PC-9 (cell line): ENCODE measurements at regions not wholly inside any gene's neighbourhood (a gene's known extent, or its start where the extent isn't known, plus 50 kb on each side); places are given as distances from the start of the nearest gene placed in this dataset.

ENCODE experiments used
- BruUV-seq: library from RNA; stranded (reverse); fragments of 400-500 nt; replicated peaks from 2 replicates; lab custom pipeline; 2021; lab: Mats Ljungman, UMichigan
- CTCF ChIA-PET: fragments of 300-600 bp; sonication (Branson Sonifier 250); formaldehyde crosslinking; loops from one replicate; lab custom pipeline; 2022; ENCODE audit warnings: antibody characterized with exemption; lab: Charles Lee
- POLR2A ChIA-PET: fragments of 300-600 bp; sonication (Branson Sonifier 250); formaldehyde crosslinking; loops from one replicate; lab custom pipeline; 2022; ENCODE audit warnings: antibody characterized with exemption; ENCODE audit not compliant: unreplicated experiment; lab: Charles Lee
- DNase-seq, 2 experiments: peaks; one replicate each; pipeline versions ENCODE4 v3.0.0 to v3.0.0-alpha.2; 2015 to 2022; ENCODE audit warnings: mixed read lengths in 1 of 2
- H2AFZ ChIP-seq: fragments of 200-600 bp; sonication (generic); 2 replicates; pipeline ENCODE4 v1.8.1; 2017; ENCODE audit warnings: antibody characterized with exemption
- H3F3A ChIP-seq: fragments of 200-600 bp; sonication (generic); 2 replicates; pipeline ENCODE4 v1.8.1; 2017; ENCODE audit warnings: antibody characterized with exemption, mild to moderate bottlenecking, low read depth; ENCODE audit not compliant: insufficient read depth
- H3K27ac ChIP-seq: fragments of 200-600 bp; sonication (generic); 2 replicates; pipeline ENCODE4 v1.6.1; 2016; ENCODE audit warnings: mixed run types
- H3K27me3 ChIP-seq: fragments of 200-600 bp; sonication (generic); 2 replicates; pipeline ENCODE4 v1.6.1; 2016; ENCODE audit warnings: low read depth, mixed run types; ENCODE audit not compliant: insufficient read depth
- H3K36me3 ChIP-seq: fragments of 200-600 bp; sonication (generic); 2 replicates; pipeline ENCODE4 v1.6.1; 2016; ENCODE audit warnings: low read depth, mixed run types
- H3K4me1 ChIP-seq: fragments of 200-600 bp; sonication (generic); replicated peaks from 2 replicates; pipeline ENCODE4 v1.6.1; 2016; ENCODE audit warnings: mixed run types; ENCODE audit not compliant: insufficient read depth
- H3K4me2 ChIP-seq: fragments of 200-600 bp; sonication (generic); 2 replicates; pipeline ENCODE4 v1.6.1; 2017; ENCODE audit warnings: mixed run types
- H3K4me3 ChIP-seq: fragments of 200-600 bp; sonication (generic); 2 replicates; pipeline ENCODE4 v1.6.1; 2016; ENCODE audit warnings: mixed run types
- H3K79me2 ChIP-seq: fragments of 200-600 bp; sonication (generic); 2 replicates; pipeline ENCODE4 v1.6.1; 2017; ENCODE audit warnings: low read depth, mixed run types
- H3K9me2 ChIP-seq: fragments of 200-600 bp; sonication (generic); 2 replicates; pipeline ENCODE4 v1.8.1; 2017; ENCODE audit warnings: mild to moderate bottlenecking; ENCODE audit not compliant: insufficient read depth
- H3K9me3 ChIP-seq: fragments of 200-600 bp; sonication (generic); 2 replicates; pipeline ENCODE4 v1.8.1; 2016; ENCODE audit warnings: low read depth; ENCODE audit not compliant: insufficient read depth
- H4K20me1 ChIP-seq: fragments of 200-600 bp; sonication (generic); 2 replicates; pipeline ENCODE4 v1.8.1; 2017; ENCODE audit not compliant: insufficient read depth
- CTCF ChIP-seq: fragments of 200-600 bp; sonication (generic); conservative IDR thresholded peaks from 2 replicates; pipeline ENCODE4 v1.6.1; 2017; ENCODE audit warnings: mixed run types, antibody characterized with exemption, mild to moderate bottlenecking, moderate library complexity
- EZH2 ChIP-seq: fragments of 200-600 bp; sonication (generic); IDR thresholded peaks from 2 replicates; pipeline ENCODE4 v1.8.0; 2017; ENCODE audit warnings: antibody characterized with exemption, low read depth
- intact Hi-C: fragments of 100-400 bp; cut with micrococcal nuclease; formaldehyde crosslinking; loops from one replicate; pipeline ENCODE4 v1.10.0; 2022; ENCODE audit not compliant: unreplicated experiment

- CTCF ChIA-PET = no interaction called here
- no TSS peak for BruUV-seq
- Histone ChIP-seq H3K79me2 (no peaks in the 10 kb centered on the region), H3K4me3 (no peak overlapping the region), H2AFZ (no peak overlapping the region), H4K20me1 (no peaks in the 10 kb centered on the region), H3K9me2 (no peaks in the 10 kb centered on the region), H3K9me3 (no peaks in the 10 kb centered on the region), H3K27ac (no peak overlapping the region), H3K36me3 (no peaks in the 10 kb centered on the region), H3F3A (no peaks in the 10 kb centered on the region), H3K4me1 (no peaks in the 10 kb centered on the region), H3K27me3 (no peaks in the 10 kb centered on the region), H3K4me2 (no peak overlapping the region)
- POLR2A ChIA-PET = no interaction called here
- no peak for DNase-seq
- TF ChIP-seq EZH2 (no peak), CTCF (peak; percentile 57)
- intact Hi-C loops = loop anchor here (1.0 kb wide), 1 partner anchor 375 kb away; no protein-coding TSS in a partner anchor
Observed at GRCh38 chrX:10725071-10725470, 104.7 kb upstream of the MID1 start.

GRCh38 chrX:10726647-10727046 is 106.3 kb upstream of the MID1 start:
- CTCF ChIA-PET = no interaction called here

DNA sequence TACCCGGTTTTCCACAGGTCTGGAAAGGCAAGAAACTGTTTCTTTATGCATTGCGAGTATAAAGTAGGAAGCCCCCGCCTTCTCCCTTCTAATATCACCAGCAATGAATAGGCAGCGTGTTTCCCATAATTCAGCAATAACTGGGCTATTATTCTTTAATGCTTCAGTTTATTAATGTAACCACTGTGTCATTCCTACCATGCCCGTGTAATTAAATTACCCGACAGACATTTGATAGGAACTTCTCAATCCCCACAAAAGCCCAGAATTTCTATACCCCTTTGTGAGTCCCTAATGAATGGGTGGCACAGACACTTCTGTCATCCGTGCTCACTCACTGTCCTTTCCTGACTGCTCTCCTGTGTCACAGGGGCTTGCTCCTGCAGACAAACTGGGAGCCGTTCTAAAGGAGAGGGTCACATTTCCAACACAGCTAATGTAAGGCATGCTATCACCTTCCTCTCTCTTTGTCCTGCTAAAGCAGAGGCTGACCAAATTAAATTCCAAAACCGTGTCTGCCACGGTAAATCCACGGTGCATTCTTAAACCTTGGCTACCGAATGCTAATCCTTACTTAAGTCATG is 108.5 kb upstream of the MID1 start:
- no peaks in the 10 kb centered on the region for H3K36me3 ChIP-seq
- no peak for DNase-seq
- no peaks in the 10 kb centered on the region for H3K79me2 ChIP-seq
- no peak overlapping the region for H3K4me2 ChIP-seq
- no TSS peak for BruUV-seq
- ChIA-PET POLR2A (no interaction called here), CTCF (no interaction called here)
- no peak overlapping the region for H2AFZ ChIP-seq
- no peak for TF ChIP-seq CTCF
- no peak for TF ChIP-seq EZH2
- no peaks in the 10 kb centered on the region for H3K4me1 ChIP-seq
- H4K20me1 ChIP-seq = no peaks in the 10 kb centered on the region
- no peaks in the 10 kb centered on the region for H3K9me2 ChIP-seq
- no peaks in the 10 kb centered on the region for H3K27me3 ChIP-seq
- H3K9me3 ChIP-seq = no peaks in the 10 kb centered on the region
- H3F3A ChIP-seq = no peaks in the 10 kb centered on the region
- H3K4me3 ChIP-seq = no peak overlapping the region
- no peak overlapping the region for H3K27ac ChIP-seq
- intact Hi-C loops = no loop called here

More at GRCh38 chrX:10726647-10727046, 106.3 kb upstream of the MID1 start:
- Histone ChIP-seq H3K27ac (no peak overlapping the region), H3K27me3 (no peaks in the 10 kb centered on the region), H4K20me1 (no peaks in the 10 kb centered on the region), H3K9me2 (no peaks in the 10 kb centered on the region), H2AFZ (no peak overlapping the region), H3K36me3 (no peaks in the 10 kb centered on the region), H3K4me3 (no peak overlapping the region), H3K4me1 (no peaks in the 10 kb centered on the region), H3F3A (no peaks in the 10 kb centered on the region), H3K4me2 (no peak overlapping the region), H3K79me2 (no peaks in the 10 kb centered on the region), H3K9me3 (no peaks in the 10 kb centered on the region)
- POLR2A ChIA-PET = no interaction called here
- no TSS peak for BruUV-seq
- intact Hi-C loops = no loop called here
- TF ChIP-seq EZH2 (no peak), CTCF (no peak)
- DNase-seq = peak in 1 of 2 experiments; percentile 6
